GM19023 (cell line): ENCODE measurements at regions not wholly inside any gene's neighbourhood (a gene's known extent, or its start where the extent isn't known, plus 50 kb on each side); places are given as distances from the start of the nearest gene placed in this dataset.
"Not testable (repeated sequence)": the region's sequence is repeated elsewhere in the genome, so short reads cannot be mapped to it uniquely, and the experiment has no call there.

ENCODE experiments used
- ATAC-seq: cut with Tn5 transposase; IDR thresholded peaks from one replicate; pipeline ENCODE4 v1.9.1; 2021; ENCODE audit warnings: mild to moderate bottlenecking, moderate library complexity; ENCODE audit not compliant: unreplicated experiment

DNA sequence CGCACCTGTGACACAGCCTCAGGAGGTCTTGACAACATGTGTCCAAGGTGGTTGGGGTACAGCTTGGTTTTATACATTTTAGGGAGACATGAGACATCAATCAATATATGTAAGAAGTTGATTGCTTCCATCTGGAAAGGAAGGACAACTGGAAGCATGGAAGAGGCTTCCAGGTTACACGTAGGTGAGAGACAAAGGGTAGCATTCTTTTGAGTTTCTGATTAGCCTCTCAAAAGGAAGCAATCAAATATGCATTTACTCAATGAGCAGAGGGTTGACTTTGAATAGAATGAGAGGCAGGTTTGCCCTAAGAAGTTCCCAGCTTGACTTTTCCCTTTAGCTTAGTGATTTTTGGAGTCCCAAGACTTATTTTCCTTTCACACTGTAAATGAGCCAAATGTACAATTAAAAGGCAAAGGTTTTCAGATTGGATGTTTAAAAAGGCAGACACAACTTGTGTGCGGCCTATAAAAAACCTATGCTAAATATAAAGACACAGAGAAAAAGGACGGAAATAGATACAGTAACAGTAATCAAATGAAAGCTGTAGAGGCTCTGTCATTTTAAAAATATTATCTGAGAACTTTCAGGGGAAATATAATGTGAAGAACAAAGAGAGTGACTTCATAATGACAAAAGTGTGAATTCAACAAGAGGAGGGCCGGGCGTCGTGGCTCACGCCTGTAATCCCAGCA lies 65.7 kb upstream of the LANCL2 start:
- no peak for ATAC-seq

GRCh38 chr7:55303220-55303619 lies 61.9 kb upstream of the LANCL2 start:
- ATAC-seq: no peak

DNA sequence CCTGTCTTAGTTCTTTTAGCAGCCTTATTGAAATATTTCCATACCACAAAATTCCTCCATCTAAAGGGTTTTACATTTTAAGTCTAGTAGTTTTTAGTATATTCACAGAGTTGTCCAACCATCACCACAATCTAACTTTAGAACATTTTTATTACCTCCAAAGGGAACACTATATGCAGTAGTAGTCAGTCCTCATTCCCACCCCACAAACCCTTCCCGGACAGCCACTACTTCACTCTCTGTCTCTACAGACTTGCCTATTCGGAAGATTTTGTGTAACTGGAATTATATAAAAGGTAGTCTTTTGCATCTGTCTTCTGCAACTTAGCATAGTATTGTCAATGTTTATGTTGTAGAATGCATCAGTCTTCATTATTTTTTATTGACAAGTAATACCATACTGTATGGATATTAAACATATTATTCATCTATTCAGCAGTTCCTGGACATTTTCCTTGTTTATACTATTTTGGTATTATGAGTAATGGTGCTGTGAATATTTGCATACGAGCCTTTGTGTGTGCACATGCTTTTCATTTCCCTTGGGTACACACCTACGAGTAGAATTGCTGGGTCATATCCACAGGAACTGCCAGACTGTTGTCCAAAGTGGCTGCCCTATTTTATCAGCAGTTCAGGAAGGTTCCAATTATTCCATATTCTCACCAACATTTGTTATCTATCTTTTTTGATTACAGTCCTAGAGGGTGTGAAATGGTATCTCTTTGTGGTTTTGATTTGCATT lies 60.9 kb upstream of the LANCL2 start:
- no peak for ATAC-seq

DNA sequence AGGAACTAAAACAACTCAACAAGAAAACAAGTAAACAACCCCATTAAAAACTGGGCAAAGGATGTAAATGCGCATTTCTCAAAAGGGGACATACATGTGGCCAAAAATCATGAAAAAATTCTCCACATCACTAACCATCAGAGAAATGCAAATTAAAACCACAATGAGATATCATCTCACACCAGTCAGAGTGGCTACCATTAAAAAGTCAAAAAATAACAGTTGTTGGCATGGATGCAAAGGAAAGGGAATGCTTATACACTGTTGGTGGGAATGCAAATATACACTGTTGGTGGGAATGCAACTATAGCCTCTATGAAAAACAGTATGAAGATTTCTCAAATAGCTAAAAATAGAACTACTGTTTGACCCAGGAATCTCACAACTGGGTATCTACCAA lies 60.0 kb upstream of the LANCL2 start:
- ATAC-seq: no peak

DNA sequence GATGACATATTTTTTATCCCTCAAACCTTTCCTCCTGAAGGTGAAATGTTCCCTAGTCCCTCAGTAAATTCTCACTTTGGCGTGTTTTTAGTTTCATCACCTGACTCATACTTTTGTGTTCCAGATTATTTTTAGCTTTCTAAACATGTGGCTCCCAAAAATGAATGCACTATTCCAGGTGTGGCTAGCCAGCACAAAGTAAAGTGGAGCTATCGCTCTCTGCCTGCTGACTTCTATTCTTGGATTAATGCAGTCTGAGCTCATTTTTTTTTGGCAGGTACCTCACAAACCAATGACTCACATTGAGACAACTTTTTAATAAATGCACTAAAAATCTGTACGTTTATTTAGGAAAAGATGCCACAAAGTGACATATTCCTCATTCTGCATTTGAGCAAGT lies 58.8 kb upstream of the LANCL2 start:
- no peak for ATAC-seq

- no peak for ATAC-seq
Measured at GRCh38 chr7:55307123-55307916, 57.8 kb upstream of the LANCL2 start.

GRCh38 chr7:55308186-55308929 lies 56.8 kb upstream of the LANCL2 start:
- no peak for ATAC-seq

GRCh38 chr7:55309040-55309991 lies 55.8 kb upstream of the LANCL2 start:
- ATAC-seq: peak; percentile 93

DNA sequence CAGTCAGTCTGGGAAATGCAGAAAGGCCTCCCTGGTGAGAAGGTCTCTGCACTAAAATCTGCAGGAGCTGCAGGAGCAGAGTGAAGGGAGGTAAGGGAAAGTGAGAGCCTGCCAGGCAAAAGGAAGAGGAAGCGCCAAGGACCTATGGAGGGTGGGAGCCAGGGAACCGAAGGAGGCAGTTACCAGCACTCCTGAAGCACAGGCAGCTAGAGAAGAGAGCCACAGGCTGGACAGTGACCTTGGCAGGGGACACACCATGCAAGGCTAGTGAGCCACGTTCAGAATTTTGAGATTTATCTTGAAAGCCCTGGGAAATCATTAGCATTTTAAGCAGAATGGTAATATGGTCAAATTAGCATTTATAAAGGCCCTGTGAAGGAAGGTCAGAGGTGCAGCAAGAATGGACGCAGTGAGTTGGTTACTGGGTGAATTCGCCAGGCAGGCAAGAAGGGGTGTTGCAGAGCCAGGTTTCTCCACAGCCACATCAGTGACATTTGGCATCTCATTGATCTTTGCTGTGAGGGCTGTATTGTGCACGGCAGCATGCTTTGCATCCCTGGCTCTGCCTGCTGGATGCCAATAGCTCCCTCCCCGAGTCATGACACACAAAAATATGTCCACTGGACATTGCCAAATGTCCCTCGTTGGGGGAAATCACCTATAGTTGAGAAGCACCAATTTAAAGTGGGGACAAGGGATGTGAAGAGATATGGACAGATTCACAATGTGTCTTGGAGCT lies 54.7 kb upstream of the LANCL2 start:
- ATAC-seq: no peak

- ATAC-seq: not testable (repeated sequence)
Measured at GRCh38 chr7:55311892-55312291, 53.2 kb upstream of the LANCL2 start.

DNA sequence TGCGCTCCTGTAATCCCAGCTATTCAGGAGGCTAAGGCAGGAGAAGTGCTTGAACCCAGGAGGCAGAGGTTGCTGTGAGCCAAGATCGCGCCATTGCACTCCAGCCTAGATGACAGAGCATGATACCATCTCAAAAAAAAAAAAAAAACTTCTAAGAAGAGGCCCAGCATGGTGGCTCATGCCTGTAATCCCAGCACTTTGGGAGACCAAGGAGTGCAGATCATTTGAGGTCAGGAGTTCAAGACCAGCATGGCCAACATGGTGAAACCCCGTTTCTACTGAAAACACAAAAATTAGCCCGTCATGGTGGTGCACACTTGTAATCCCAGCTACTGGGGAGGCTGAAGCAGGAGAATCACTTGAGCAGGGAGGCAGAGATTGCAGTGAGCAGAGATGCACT lies 51.5 kb upstream of the LANCL2 start:
- not testable (repeated sequence) for ATAC-seq

DNA sequence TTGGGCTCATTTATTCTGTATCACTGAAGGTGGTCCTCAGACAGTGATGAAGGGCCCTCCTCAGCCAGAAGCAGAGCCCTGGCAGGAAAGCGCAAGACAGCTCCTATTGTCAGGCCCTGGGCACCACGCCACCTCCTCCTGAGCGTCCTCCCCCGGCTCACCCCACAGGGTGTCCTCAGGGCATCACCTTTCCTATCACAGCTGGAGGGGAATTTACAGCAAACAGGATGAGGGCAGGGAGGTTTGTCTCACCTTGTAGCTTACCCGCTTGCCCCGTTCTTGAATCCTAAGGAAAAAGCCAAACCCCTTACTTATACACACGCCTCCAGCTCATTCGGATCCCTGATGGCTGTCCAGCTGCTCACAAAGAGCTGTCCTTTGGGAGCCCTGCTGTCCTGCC lies 50.2 kb upstream of the LANCL2 start:
- no peak for ATAC-seq
